SK-N-SH treated with all-trans-retinoic acid at 6 μM for 48 hours (cell line): ENCODE measurements at regions not wholly inside any gene's neighbourhood (a gene's known extent, or its start where the extent isn't known, plus 50 kb on each side); places are given as distances from the start of the nearest gene placed in this dataset.

Experiments
- ESRRG ChIP-seq: fragments of 250-450 bp; sonication (Bioruptor Pico); IDR thresholded peaks from 2 replicates; pipeline ENCODE4 v1.6.1; 2021; ENCODE audit warnings: mild to moderate bottlenecking
- OSR1 ChIP-seq: fragments of 250-450 bp; sonication (Bioruptor Pico); IDR thresholded peaks from 2 replicates; pipeline ENCODE4 v1.8.0; 2022; ENCODE audit warnings: moderate library complexity, mild to moderate bottlenecking, inconsistent platforms
- PPARA ChIP-seq: fragments of 250-450 bp; sonication (Bioruptor Pico); IDR thresholded peaks from 2 replicates; pipeline ENCODE4 v1.5.0; 2020; ENCODE audit warnings: mild to moderate bottlenecking, borderline replicate concordance
- TSHZ2 ChIP-seq: fragments of 250-450 bp; sonication (Bioruptor Pico); IDR thresholded peaks from 2 replicates; pipeline ENCODE4 v1.5.0; 2020; ENCODE audit warnings: mild to moderate bottlenecking, moderate library complexity
- ZC3H10 ChIP-seq: fragments of 250-450 bp; sonication (Bioruptor Pico); IDR thresholded peaks from 2 replicates; pipeline ENCODE4 v1.5.1; 2021; ENCODE audit warnings: mild to moderate bottlenecking, moderate library complexity
- ZFP3 ChIP-seq: fragments of 250-450 bp; sonication (Bioruptor Pico); IDR thresholded peaks from 2 replicates; pipeline ENCODE4 v1.5.0; 2020; ENCODE audit warnings: mild to moderate bottlenecking, moderate library complexity
- ZFP30 ChIP-seq: fragments of 450-650 bp; formaldehyde crosslinking; IDR thresholded peaks from 2 replicates; pipeline ENCODE4 v1.5.0; 2022; ENCODE audit warnings: mild to moderate bottlenecking, moderate library complexity
- ZNF70 ChIP-seq: fragments of 450-650 bp; formaldehyde crosslinking; IDR thresholded peaks from 2 replicates; pipeline ENCODE4 v1.5.0; 2020; ENCODE audit warnings: mild to moderate bottlenecking, moderate library complexity
- ZNF8 ChIP-seq: fragments of 450-650 bp; formaldehyde crosslinking; IDR thresholded peaks from 2 replicates; pipeline ENCODE4 v1.5.0; 2020; ENCODE audit warnings: mild to moderate bottlenecking, moderate library complexity
- TF ChIP-seq, protein P1 (sequence below): fragments of 250-450 bp; sonication (Bioruptor Pico); IDR thresholded peaks from 2 replicates; pipeline ENCODE4 v1.8.0; 2020; ENCODE audit warnings: mild to moderate bottlenecking, moderate library complexity, borderline replicate concordance
- TF ChIP-seq, protein P2 (sequence below): fragments of 250-450 bp; sonication (Bioruptor Pico); IDR thresholded peaks from 2 replicates; pipeline ENCODE4 v1.5.1; 2021; ENCODE audit warnings: mild to moderate bottlenecking, moderate library complexity
- TF ChIP-seq, protein P3 (sequence below): fragments of 250-450 bp; sonication (Bioruptor Pico); IDR thresholded peaks from 2 replicates; pipeline ENCODE4 v1.8.0; 2021; ENCODE audit warnings: low read depth, mild to moderate bottlenecking, moderate library complexity, borderline replicate concordance
- TF ChIP-seq, protein P4 (sequence below): fragments of 250-450 bp; sonication (Bioruptor Pico); IDR thresholded peaks from 2 replicates; pipeline ENCODE4 v1.5.1; 2020; ENCODE audit warnings: low read depth, mild to moderate bottlenecking, moderate library complexity

GRCh38 chr6:113679051-113679450 lies 178.1 kb upstream of the MARCKS start:
- TF ChIP-seq, protein P1, sequence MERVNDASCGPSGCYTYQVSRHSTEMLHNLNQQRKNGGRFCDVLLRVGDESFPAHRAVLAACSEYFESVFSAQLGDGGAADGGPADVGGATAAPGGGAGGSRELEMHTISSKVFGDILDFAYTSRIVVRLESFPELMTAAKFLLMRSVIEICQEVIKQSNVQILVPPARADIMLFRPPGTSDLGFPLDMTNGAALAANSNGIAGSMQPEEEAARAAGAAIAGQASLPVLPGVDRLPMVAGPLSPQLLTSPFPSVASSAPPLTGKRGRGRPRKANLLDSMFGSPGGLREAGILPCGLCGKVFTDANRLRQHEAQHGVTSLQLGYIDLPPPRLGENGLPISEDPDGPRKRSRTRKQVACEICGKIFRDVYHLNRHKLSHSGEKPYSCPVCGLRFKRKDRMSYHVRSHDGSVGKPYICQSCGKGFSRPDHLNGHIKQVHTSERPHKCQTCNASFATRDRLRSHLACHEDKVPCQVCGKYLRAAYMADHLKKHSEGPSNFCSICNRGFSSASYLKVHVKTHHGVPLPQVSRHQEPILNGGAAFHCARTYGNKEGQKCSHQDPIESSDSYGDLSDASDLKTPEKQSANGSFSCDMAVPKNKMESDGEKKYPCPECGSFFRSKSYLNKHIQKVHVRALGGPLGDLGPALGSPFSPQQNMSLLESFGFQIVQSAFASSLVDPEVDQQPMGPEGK (CRISPR knock-in tag): no peak
- TF ChIP-seq, protein P2, sequence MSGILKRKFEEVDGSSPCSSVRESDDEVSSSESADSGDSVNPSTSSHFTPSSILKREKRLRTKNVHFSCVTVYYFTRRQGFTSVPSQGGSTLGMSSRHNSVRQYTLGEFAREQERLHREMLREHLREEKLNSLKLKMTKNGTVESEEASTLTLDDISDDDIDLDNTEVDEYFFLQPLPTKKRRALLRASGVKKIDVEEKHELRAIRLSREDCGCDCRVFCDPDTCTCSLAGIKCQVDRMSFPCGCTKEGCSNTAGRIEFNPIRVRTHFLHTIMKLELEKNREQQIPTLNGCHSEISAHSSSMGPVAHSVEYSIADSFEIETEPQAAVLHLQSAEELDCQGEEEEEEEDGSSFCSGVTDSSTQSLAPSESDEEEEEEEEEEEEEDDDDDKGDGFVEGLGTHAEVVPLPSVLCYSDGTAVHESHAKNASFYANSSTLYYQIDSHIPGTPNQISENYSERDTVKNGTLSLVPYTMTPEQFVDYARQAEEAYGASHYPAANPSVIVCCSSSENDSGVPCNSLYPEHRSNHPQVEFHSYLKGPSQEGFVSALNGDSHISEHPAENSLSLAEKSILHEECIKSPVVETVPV (CRISPR knock-in tag): no peak
- TF ChIP-seq ESRRG (CRISPR knock-in tag) (no peak), PPARA (no peak), OSR1 (CRISPR knock-in tag) (no peak), TSHZ2 (CRISPR knock-in tag) (no peak), ZC3H10 (CRISPR knock-in tag) (no peak), ZNF8 (CRISPR knock-in tag) (no peak), ZFP3 (CRISPR knock-in tag) (no peak), ZFP30 (CRISPR knock-in tag) (no peak), ZNF70 (CRISPR knock-in tag) (no peak)
- TF ChIP-seq, protein P3, sequence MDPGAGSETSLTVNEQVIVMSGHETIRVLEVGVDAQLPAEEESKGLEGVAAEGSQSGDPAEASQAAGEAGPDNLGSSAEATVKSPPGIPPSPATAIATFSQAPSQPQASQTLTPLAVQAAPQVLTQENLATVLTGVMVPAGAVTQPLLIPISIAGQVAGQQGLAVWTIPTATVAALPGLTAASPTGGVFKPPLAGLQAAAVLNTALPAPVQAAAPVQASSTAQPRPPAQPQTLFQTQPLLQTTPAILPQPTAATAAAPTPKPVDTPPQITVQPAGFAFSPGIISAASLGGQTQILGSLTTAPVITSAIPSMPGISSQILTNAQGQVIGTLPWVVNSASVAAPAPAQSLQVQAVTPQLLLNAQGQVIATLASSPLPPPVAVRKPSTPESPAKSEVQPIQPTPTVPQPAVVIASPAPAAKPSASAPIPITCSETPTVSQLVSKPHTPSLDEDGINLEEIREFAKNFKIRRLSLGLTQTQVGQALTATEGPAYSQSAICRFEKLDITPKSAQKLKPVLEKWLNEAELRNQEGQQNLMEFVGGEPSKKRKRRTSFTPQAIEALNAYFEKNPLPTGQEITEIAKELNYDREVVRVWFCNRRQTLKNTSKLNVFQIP: no peak
- TF ChIP-seq, protein P4, sequence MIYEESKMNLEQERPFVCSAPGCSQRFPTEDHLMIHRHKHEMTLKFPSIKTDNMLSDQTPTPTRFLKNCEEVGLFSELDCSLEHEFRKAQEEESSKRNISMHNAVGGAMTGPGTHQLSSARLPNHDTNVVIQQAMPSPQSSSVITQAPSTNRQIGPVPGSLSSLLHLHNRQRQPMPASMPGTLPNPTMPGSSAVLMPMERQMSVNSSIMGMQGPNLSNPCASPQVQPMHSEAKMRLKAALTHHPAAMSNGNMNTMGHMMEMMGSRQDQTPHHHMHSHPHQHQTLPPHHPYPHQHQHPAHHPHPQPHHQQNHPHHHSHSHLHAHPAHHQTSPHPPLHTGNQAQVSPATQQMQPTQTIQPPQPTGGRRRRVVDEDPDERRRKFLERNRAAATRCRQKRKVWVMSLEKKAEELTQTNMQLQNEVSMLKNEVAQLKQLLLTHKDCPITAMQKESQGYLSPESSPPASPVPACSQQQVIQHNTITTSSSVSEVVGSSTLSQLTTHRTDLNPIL (CRISPR knock-in tag): no peak
